Stimulated activated naive B cell treated with anti-CD40 and anti-IgM and Interleukin-4, amounts not matched to agents 10 μg/mL and 1 μg/mL and 100 μg/mL, for 72 hours (primary cell): ENCODE measurements at regions not wholly inside any gene's neighbourhood (a gene's known extent, or its start where the extent isn't known, plus 50 kb on each side); places are given as distances from the start of the nearest gene placed in this dataset.
A peak's percentile ranks its signal among the peaks of the same experiment; 100 is the strongest.

Source experiments
- ATAC-seq, 2 donors: fragments of 150-1000 bp; cut with Tn5 transposase; replicated peaks; 2 replicates each; pipeline ENCODE4 v1.10.0; 2021; ENCODE audit warnings: moderate library complexity in 1 of 2
- DNase-seq: peaks from one replicate; pipeline ENCODE4 v3.0.0; 2021
- H3K27ac Mint-ChIP-seq: one replicate; pipeline ENCODE4 v1.8.0; 2022; ENCODE audit warnings: mild to moderate bottlenecking, mixed read lengths
- H3K27me3 Mint-ChIP-seq, 2 donors: one replicate each; pipeline ENCODE4 v1.8.0; 2022; ENCODE audit warnings: mixed read lengths in 2 of 2
- H3K36me3 Mint-ChIP-seq, 2 donors: one replicate each; pipeline ENCODE4 v1.8.0; 2022; ENCODE audit warnings: mixed read lengths in 2 of 2, mild to moderate bottlenecking in 1 of 2
- H3K4me1 Mint-ChIP-seq, 2 donors: one replicate each; pipeline ENCODE4 v1.8.0; 2022; ENCODE audit warnings: mixed read lengths in 2 of 2, mild to moderate bottlenecking in 1 of 2
- H3K4me3 Mint-ChIP-seq, 2 donors: one replicate each; pipeline ENCODE4 v1.8.0; 2022; ENCODE audit warnings: mild to moderate bottlenecking in 2 of 2, mixed read lengths in 2 of 2, moderate library complexity in 1 of 2
- H3K9me3 Mint-ChIP-seq, 2 donors: one replicate each; pipeline ENCODE4 v1.8.0; 2022; ENCODE audit warnings: mixed read lengths in 2 of 2, mild to moderate bottlenecking in 1 of 2

DNA sequence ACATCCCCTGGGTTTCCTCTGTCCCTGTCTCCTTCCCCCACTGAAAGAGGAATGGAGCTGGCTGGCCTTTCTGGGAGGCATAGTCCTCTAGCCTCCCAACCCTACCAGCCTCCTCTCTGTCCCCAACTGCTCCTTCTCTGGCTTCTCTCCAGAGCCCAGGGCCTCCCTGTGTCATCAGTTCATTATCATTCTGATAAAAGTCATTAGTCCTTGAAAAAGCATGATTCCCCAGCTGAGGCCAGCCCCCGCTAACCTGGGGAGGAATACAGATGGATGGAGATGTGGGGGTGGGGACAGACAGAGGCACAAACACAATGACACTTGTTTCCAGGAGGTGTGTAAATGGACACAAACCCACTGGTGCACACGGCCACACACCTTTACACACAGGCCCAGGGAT is 73.6 kb upstream of the HSPA9 start:
- Mint-ChIP-seq H3K4me1 (peaks cover 32 to 37% of the 10 kb centered on the region in 2 donors), H3K9me3 (no peaks in the 10 kb centered on the region), H3K27me3 (peaks cover 27 to 59% of the 10 kb centered on the region in 2 donors), H3K36me3 (no peaks in the 10 kb centered on the region), H3K4me3 (no peak overlapping the region), H3K27ac (no peak overlapping the region)
- no peak for DNase-seq
- no peak for ATAC-seq

DNA sequence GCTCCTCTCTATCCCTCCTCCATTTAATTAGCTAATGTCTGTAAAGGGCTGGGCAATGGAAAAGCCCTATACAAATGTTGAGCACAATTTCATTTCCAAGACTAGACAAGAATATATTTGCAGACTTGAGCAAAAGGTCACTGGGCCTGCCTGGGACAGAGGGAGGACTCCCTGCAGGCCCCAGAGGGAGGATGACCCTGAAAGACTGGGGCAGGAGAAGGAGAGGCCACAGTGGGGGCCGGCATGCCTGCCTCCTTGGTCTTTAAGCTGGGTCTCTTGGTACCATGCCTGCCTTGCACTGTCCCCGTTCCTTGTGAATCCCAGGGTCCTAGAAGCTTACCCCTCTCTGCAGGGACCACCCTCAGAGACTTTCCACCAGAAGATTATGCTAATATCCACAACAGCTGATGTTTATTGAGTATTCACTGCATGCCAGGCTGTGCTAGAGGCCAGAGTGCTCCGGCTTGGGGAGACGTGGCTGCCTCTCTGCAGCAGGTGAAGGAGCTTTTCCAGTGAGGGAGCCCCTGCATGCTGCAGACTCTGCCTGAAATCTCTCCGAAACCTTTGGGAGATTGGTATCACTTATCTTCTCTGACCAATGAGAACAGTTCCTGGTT is 72.7 kb upstream of the HSPA9 start:
- no peak overlapping the region for H3K4me3 Mint-ChIP-seq
- DNase-seq (no peak), ATAC-seq (no peak)
- no peaks in the 10 kb centered on the region for H3K36me3 Mint-ChIP-seq
- peaks cover 19 to 55% of the 10 kb centered on the region in 2 donors for H3K27me3 Mint-ChIP-seq
- no peak overlapping the region for H3K27ac Mint-ChIP-seq
- no peaks in the 10 kb centered on the region for H3K9me3 Mint-ChIP-seq
- H3K4me1 Mint-ChIP-seq, result peaks cover 28 to 32% of the 10 kb centered on the region in 2 donors

DNA sequence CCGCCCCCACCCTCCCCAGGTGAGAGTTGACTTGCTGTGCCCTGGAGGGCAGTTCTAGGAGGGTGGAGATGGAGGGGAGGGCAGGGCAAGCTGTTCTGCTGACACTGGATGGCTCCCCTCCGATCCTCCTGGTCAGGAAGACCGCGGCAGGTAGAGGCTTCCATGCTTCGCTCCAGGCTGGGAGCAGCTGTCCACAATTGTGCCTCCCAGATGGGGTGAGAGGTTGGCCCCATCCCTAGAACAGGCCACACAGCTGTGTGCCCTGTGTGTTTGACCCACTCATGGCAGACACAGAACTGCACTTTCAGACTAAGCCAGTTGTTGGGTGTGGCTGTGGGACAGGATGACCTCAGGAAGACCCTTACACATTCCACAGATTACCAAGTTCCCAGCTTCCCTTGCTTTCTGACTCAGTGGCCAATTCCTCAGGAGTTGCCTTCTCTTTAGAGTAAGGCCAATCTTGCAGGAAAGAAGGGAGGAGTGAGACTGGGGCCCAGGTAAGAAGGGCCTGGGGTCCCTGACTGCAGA is 72.1 kb upstream of the HSPA9 start:
- Mint-ChIP-seq H3K9me3 (no peaks in the 10 kb centered on the region), H3K4me1 (peaks cover 28 to 32% of the 10 kb centered on the region in 2 donors), H3K27me3 (peaks cover 14 to 54% of the 10 kb centered on the region in 2 donors), H3K27ac (no peak overlapping the region), H3K4me3 (no peak overlapping the region), H3K36me3 (no peaks in the 10 kb centered on the region)
- DNase-seq (no peak), ATAC-seq (no peak)

DNA sequence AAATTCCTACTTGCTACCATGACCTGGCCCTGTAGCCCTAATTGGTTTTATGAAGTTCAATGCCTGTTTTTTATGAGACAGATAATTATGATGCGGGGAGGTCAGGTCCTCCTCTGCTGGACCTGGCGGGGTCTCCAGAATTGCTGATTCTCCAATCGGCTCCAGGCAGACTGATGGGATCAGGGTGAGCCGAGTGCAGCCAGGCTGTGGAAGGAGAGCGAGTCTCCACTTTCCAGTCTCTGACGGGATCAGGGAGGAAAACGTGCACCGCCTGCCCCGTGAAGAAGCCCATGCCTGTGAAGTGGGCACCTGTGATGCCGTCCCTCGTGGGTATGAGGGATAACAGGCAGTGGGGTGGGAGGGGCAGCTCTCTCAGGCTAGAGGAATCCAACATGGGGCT is 71.5 kb upstream of the HSPA9 start:
- Mint-ChIP-seq H3K4me3 (no peak overlapping the region), H3K36me3 (no peaks in the 10 kb centered on the region), H3K27ac (no peak overlapping the region), H3K9me3 (no peaks in the 10 kb centered on the region), H3K4me1 (peaks cover 31 to 38% of the 10 kb centered on the region in 2 donors), H3K27me3 (peaks cover 10 to 56% of the 10 kb centered on the region in 2 donors)
- ATAC-seq (no peak), DNase-seq (no peak)

DNA sequence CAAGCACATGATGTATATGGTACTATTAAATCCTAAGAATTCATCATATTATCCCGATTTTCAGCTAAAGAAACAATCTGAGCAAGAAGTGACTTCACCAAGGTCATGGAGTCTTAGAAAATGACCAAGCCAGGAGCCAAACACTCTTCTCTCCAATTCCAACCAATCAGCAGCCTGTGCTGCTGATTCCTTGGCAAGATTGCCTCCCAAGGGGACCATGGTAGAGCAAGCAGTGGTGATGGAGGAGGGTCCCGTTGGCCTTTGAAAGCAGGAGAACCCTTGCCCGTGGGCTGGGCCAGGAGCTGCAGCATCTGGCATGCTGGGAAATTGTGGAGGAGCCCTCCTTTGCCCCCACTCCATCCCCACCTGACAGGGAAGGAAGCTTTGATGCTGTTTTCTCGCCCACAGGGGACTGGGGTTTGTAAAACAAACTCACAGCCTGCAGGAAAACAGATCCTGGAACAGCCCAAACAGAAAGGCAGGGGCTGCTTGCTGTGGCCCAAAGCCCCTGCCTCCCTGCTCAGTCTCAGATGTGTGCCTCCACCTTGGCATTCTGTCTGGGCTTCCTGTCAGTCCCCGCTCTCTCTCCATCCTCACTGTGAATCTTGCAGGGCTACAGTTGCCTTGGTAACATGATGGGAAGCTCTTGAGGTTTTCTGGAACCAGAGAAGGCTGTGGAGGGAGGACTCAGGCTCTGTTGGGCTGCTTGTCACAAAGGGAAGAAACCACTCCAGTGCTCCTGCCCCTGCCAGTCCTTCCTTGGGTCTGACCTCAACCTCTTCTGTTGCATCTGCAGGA is 70.8 kb upstream of the HSPA9 start:
- Mint-ChIP-seq H3K4me1 (peaks cover 28 to 37% of the 10 kb centered on the region in 2 donors), H3K9me3 (no peaks in the 10 kb centered on the region), H3K27me3 (peaks cover 9 to 57% of the 10 kb centered on the region in 2 donors), H3K27ac (peak overlapping the region; percentile 32), H3K36me3 (no peaks in the 10 kb centered on the region), H3K4me3 (no peak overlapping the region)
- DNase-seq (no peak), ATAC-seq (no peak)

DNA sequence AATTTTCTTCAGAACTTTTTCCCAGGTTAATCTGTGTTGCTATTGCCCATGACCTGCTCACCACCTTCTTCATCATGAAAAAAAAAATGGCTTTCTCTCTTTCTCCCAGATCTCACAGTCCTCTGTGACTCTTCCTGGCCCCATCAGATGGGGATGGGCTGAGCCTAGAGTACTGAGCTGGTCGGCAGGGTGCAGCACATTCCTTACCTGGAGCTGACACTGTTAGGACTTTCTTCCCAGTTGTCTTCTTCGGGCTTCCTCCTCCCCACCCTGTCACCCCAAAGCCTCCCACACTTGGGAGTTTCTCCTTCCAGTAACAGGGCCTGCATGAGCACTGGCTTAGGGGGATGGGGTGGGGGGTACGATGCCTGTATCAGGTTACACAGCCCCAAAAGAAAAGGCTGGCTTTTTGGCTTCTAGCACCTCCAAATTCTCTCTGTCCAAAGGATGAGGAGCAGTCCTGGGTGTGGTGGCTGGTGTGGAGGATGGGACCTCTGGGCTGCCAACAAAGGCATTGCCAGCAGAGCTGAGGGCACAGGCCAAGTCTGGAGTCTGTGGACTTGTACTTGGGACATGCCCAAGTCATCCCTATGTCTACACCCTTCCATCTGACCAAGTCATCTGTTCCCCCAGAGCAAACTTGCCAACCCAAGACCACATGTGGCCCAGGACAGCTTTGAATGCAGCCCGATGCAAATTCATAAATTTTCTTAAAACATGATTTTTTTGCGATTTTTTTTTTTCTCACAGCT is 68.0 kb upstream of the HSPA9 start:
- no peak for ATAC-seq
- Mint-ChIP-seq H3K4me3 (no peak overlapping the region), H3K27me3 (peaks cover 25 to 48% of the 10 kb centered on the region in 2 donors), H3K36me3 (no peaks in the 10 kb centered on the region), H3K4me1 (peaks cover 7 to 9% of the 10 kb centered on the region in 2 donors), H3K9me3 (no peaks in the 10 kb centered on the region), H3K27ac (no peak overlapping the region)
- no peak for DNase-seq

DNA sequence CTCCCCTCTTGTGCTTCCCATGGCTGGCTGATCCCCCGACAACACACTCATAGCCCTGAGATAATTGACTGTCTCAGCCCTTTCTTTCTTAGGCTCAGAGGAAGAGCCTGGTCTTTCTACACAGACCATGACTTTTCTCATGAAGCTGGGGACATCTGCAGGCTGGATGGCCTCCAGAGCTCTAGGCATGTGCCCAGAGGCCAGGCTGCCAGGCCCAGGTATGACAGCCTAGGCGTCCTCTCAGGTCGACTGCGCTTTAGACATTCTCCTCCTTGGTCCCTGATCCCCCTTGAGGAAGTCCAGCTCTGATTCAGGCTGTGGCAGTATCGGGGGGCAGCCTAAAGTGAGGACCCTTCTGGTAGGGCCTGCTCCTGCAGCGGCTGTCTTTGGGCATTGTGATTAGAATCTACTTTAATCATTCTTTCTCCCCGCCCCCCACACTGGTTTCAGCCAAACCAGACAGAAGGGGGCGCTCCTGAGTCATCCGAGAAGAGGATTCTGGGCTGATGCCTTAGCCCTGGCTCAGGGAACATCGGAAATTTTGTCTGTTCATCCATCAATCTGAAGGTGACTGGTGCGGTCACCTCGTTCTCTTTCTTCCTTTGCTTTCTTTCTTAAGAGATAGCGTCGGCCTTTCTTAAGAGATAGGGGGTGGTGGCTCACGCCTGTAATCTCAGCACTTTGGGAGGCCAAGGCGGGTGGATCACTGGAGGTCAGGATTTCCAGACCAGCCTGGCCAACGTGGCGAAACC is 66.5 kb upstream of the HSPA9 start:
- Mint-ChIP-seq H3K4me3 (no peak overlapping the region), H3K4me1 (peaks cover 7% of the 10 kb centered on the region in 2 donors), H3K27me3 (peaks cover 32 to 44% of the 10 kb centered on the region in 2 donors), H3K9me3 (no peaks in the 10 kb centered on the region), H3K36me3 (no peaks in the 10 kb centered on the region), H3K27ac (no peak overlapping the region)
- ATAC-seq (peak; percentile 91), DNase-seq (peak; percentile 50)

DNA sequence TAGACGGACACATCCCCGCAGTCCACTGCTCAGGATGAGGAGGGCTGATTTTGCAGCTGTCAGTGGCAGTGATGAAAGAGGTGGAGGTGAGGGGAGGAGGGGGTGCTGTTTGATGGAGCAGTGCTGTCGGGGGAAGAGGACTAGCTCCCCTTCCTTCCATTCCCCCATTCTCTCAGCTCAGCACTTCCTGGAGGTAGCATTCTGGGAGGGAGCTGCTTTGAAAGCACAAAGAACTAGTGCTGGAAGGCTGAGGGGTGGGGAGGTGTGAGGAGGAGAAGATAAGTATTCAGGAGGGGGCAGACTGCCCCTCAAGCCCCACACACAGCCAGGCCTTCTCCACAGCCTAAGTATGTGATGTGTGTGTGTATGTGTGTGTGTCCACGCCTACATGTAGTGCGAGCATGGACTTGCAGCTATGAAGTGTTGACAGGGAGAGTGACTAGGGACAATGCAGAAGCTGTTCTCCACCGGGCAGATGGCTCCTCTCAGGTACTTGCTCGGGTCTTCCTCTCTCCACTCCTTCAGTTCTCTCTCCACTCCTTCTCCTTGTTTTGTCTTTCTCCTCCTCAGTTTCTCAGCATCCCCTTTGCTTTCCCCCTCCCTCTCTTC is 65.5 kb upstream of the HSPA9 start:
- H3K4me1 Mint-ChIP-seq, result peaks cover 7% of the 10 kb centered on the region in 2 donors
- no peaks in the 10 kb centered on the region for H3K9me3 Mint-ChIP-seq
- DNase-seq, result no peak
- H3K27me3 Mint-ChIP-seq, result peaks cover 26 to 37% of the 10 kb centered on the region in 2 donors
- no peak for ATAC-seq
- no peak overlapping the region for H3K4me3 Mint-ChIP-seq
- H3K36me3 Mint-ChIP-seq, result no peaks in the 10 kb centered on the region
- no peak overlapping the region for H3K27ac Mint-ChIP-seq

DNA sequence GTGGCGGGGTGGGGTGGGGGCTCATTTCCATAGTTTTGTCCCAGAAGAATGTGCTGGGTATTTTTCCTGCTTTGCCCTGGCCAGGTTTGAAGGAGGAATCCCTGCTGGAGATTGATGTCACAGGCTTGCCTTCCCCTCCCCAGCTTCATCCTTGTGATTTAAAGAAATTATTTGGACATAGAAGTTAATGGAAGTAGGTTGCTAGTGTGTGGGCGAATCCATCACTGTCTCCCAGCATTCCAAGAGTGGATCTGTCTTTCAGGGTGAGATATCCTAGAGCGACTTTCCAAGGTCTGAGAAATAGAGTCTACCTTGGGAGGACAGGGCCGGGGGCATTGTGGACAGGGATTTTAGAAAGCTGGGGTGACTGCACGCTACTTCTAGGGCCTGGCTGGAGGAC is 64.9 kb upstream of the HSPA9 start:
- H3K27me3 Mint-ChIP-seq, result peaks cover 28 to 40% of the 10 kb centered on the region in 2 donors
- peaks cover 7% of the 10 kb centered on the region in 2 donors for H3K4me1 Mint-ChIP-seq
- no peaks in the 10 kb centered on the region for H3K36me3 Mint-ChIP-seq
- no peak overlapping the region for H3K27ac Mint-ChIP-seq
- no peak overlapping the region for H3K4me3 Mint-ChIP-seq
- ATAC-seq (no peak), DNase-seq (no peak)
- H3K9me3 Mint-ChIP-seq, result no peaks in the 10 kb centered on the region

DNA sequence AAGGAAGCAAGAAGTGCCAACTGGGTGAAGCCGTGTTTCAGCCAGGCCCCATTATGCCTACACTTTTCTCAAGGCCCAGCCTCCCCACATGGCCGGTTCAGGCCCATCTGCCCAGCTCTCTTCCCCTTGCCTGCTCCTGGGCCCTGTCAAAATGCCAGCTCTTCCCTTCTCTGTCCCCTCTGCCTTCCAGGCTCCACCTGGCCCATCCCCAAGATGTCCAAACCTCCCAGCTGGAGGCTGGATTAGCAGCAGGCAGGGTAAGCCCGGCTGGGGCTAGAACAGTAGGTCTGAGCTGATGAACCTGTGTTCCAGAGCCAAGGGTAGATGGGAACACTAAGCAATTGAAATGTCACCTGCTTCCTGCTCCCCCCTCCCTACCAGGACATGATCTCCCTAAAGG is 64.1 kb upstream of the HSPA9 start:
- ATAC-seq (no peak), DNase-seq (no peak)
- H3K9me3 Mint-ChIP-seq, result no peaks in the 10 kb centered on the region
- H3K4me1 Mint-ChIP-seq, result peaks cover 7% of the 10 kb centered on the region in 2 donors
- no peak overlapping the region for H3K27ac Mint-ChIP-seq
- no peaks in the 10 kb centered on the region for H3K36me3 Mint-ChIP-seq
- H3K4me3 Mint-ChIP-seq, result no peak overlapping the region
- peaks cover 34 to 40% of the 10 kb centered on the region in 2 donors for H3K27me3 Mint-ChIP-seq

DNA sequence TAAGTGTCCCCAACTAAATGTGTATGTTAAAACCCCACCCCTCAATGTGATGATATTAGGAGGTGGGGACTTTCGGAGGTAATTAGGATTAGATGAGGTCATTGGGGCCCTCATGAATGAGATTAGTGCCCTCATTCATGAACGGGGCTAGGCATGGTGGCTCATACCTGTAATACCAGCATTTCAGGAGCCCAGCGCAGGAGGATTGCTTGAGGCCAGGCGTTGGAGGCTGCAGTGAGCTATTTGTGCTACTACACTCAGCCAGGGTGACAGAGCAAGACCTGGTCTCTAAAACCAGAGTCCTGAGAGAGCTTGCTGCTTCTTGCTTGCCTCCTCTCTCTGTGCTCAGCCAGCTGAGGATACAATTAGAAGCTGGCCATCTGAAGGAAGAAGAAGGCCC is 62.1 kb upstream of the HSPA9 start:
- H3K9me3 Mint-ChIP-seq, result no peaks in the 10 kb centered on the region
- H3K4me3 Mint-ChIP-seq, result no peak overlapping the region
- no peak for ATAC-seq
- H3K4me1 Mint-ChIP-seq, result peaks cover 10 to 12% of the 10 kb centered on the region in 2 donors
- H3K36me3 Mint-ChIP-seq, result no peaks in the 10 kb centered on the region
- H3K27ac Mint-ChIP-seq, result no peak overlapping the region
- no peak for DNase-seq
- H3K27me3 Mint-ChIP-seq, result peaks cover 40 to 47% of the 10 kb centered on the region in 2 donors

DNA sequence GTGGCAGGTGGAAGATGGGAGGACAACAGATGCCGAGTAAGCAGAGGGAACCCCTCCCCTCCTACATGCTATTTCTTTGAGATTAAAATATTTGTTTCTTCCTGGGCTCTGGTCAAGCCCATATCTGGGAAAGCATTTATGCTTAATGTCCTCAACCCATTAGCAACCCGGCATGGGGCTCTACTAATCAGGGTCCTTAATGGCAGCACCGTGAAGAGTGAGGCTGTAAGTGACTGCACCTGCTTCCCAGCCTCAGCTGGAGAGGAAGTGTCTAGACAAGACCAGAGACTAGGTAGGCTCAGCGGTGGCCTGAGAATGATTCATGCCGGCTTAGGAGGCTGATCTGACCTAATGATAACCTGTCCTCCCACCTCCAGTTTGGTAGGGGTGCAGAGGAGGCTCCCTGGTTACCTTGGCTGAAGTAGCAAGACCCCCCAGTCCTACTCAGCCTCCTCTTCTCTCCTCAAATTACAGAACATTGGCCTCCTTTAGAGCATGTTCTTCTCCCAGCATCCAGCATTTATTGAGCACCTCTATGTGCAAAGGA is 61.3 kb upstream of the HSPA9 start:
- peaks cover 40 to 46% of the 10 kb centered on the region in 2 donors for H3K27me3 Mint-ChIP-seq
- ATAC-seq, result no peak

DNA sequence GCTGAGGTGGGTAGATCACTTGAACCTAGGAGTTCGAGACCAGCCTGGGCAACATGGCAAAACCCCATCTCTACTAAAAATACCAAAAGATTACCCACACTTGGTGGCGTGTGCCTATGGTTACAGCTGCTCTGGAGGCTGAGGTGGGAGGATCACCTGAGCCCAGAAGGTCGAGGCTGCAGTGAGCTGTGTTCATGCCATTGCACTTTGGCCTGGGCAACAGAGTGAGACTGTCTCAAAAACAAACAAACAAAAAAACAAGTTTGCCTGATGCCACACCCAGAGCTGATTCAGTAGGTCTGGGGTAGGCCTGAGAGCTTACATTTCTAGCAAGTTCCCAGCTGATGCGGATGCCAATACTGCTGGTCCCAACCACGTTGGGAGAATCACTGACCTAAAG is 60.5 kb upstream of the HSPA9 start:
- H3K9me3 Mint-ChIP-seq, result no peaks in the 10 kb centered on the region
- peaks cover 5% of the 10 kb centered on the region in 2 donors for H3K4me1 Mint-ChIP-seq
- ATAC-seq (no peak), DNase-seq (no peak)
- H3K27ac Mint-ChIP-seq, result no peak overlapping the region
- H3K4me3 Mint-ChIP-seq, result no peak overlapping the region
- no peaks in the 10 kb centered on the region for H3K36me3 Mint-ChIP-seq
- H3K27me3 Mint-ChIP-seq, result peaks cover 38 to 41% of the 10 kb centered on the region in 2 donors

More for the DNA sequence above, 61.3 kb upstream of the HSPA9 start:
- Mint-ChIP-seq H3K27ac (no peak overlapping the region), H3K9me3 (no peaks in the 10 kb centered on the region), H3K4me1 (peaks cover 5% of the 10 kb centered on the region in 2 donors), H3K4me3 (no peak overlapping the region), H3K36me3 (no peaks in the 10 kb centered on the region)
- no peak for DNase-seq
